ENCODE measurements at regions not wholly inside any gene's neighbourhood (a gene's known extent, or its start where the extent isn't known, plus 50 kb on each side); places are given as distances from the start of the nearest gene placed in this dataset.
"Not testable (repeated sequence)": the region's sequence is repeated elsewhere in the genome, so short reads cannot be mapped to it uniquely, and the experiment has no call there.

GRCh38 chr4:30868111-30868895 is 148.1 kb downstream of the PCDH7 start:
- peaks cover 3% of the 10 kb centered on the region for H3K27me3 Mint-ChIP-seq
- H3K4me1 Mint-ChIP-seq (ENCODE audit: unreplicated experiment): peaks cover 30% of the 10 kb centered on the region
- no peak overlapping the region for H3K27ac Mint-ChIP-seq
- H3K9me3 Mint-ChIP-seq: peaks cover 4% of the 10 kb centered on the region
- no peak overlapping the region for H3K4me3 Mint-ChIP-seq
- DNase-seq (ENCODE audit: extremely low spot score, unreplicated experiment): no peak
- peaks cover 10% of the 10 kb centered on the region for H3K36me3 Mint-ChIP-seq
- TF ChIP-seq CTCF (conservative IDR thresholded peaks at IDR 0.05): no peak

- H3K27me3 Mint-ChIP-seq; H3K27ac Mint-ChIP-seq; H3K4me3 Mint-ChIP-seq; H3K9me3 Mint-ChIP-seq; DNase-seq (ENCODE audit: extremely low spot score, unreplicated experiment): not testable (repeated sequence)
- Mint-ChIP-seq H3K36me3 (peaks cover 10% of the 10 kb centered on the region), H3K4me1 (ENCODE audit: unreplicated experiment) (peaks cover 29% of the 10 kb centered on the region)
These were observed 149.2 kb downstream of the PCDH7 start for GRCh38 chr4:30869387-30869786.

DNA sequence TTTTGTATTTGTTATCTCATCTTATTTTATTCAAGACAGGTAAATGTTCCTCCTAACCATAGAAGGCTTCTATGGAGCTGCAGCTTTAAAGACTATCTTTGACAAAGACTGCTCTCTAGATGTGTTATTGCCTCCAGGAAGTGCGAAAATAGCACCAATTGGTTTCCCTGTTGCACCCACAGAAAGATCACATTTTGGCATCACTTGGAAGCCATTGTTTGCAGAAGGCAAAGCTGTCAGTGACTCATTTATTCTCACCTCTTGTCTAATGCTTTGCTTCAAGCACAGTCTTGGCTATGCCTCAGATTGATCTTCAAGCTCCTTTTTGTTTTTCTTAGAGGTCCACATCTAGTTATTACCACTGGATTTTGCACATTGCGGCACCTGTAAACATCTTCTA is 150.3 kb downstream of the PCDH7 start:
- Mint-ChIP-seq H3K27me3 (peaks cover 3% of the 10 kb centered on the region), H3K4me1 (ENCODE audit: unreplicated experiment) (peaks cover 21% of the 10 kb centered on the region), H3K4me3 (no peak overlapping the region), H3K9me3 (no peaks in the 10 kb centered on the region), H3K27ac (no peak overlapping the region), H3K36me3 (peaks cover 14% of the 10 kb centered on the region)
- no peak for DNase-seq (ENCODE audit: extremely low spot score, unreplicated experiment)
- TF ChIP-seq CTCF (conservative IDR thresholded peaks at IDR 0.05): no peak

GRCh38 chr4:30875658-30876269 is 155.6 kb downstream of the PCDH7 start:
- TF ChIP-seq CTCF (conservative IDR thresholded peaks at IDR 0.05): no peak
- H3K4me3 Mint-ChIP-seq: no peak overlapping the region
- no peak for DNase-seq (ENCODE audit: extremely low spot score, unreplicated experiment)

GRCh38 chr4:30879855-30880598 is 159.9 kb downstream of the PCDH7 start:
- no peak overlapping the region for H3K4me3 Mint-ChIP-seq
- H3K27me3 Mint-ChIP-seq: no peaks in the 10 kb centered on the region
- peaks cover 7% of the 10 kb centered on the region for H3K4me1 Mint-ChIP-seq (ENCODE audit: unreplicated experiment)
- peaks cover 4% of the 10 kb centered on the region for H3K9me3 Mint-ChIP-seq
- DNase-seq (ENCODE audit: extremely low spot score, unreplicated experiment): no peak
- H3K36me3 Mint-ChIP-seq: peaks cover 10% of the 10 kb centered on the region
- TF ChIP-seq CTCF (conservative IDR thresholded peaks at IDR 0.05): no peak
- no peak overlapping the region for H3K27ac Mint-ChIP-seq

More at GRCh38 chr4:30875658-30876269, 155.6 kb downstream of the PCDH7 start:
- H3K27me3 Mint-ChIP-seq: no peaks in the 10 kb centered on the region
- H3K4me1 Mint-ChIP-seq (ENCODE audit: unreplicated experiment): peaks cover 7% of the 10 kb centered on the region
- H3K36me3 Mint-ChIP-seq: peaks cover 8% of the 10 kb centered on the region
- no peaks in the 10 kb centered on the region for H3K9me3 Mint-ChIP-seq
- H3K27ac Mint-ChIP-seq: no peak overlapping the region

GRCh38 chr4:30881985-30882384 is 161.8 kb downstream of the PCDH7 start:
- no peak for DNase-seq (ENCODE audit: extremely low spot score, unreplicated experiment)
- Mint-ChIP-seq H3K4me1 (ENCODE audit: unreplicated experiment) (no peaks in the 10 kb centered on the region), H3K9me3 (peaks cover 4% of the 10 kb centered on the region), H3K4me3 (no peak overlapping the region), H3K36me3 (peaks cover 10% of the 10 kb centered on the region), H3K27ac (no peak overlapping the region), H3K27me3 (no peaks in the 10 kb centered on the region)
- no peak for TF ChIP-seq CTCF (conservative IDR thresholded peaks at IDR 0.05)

Data from type B pancreatic cell (in vitro differentiated cells).